Endothelial cell (in vitro differentiated cells): ENCODE measurements at regions not wholly inside any gene's neighbourhood (a gene's known extent, or its start where the extent isn't known, plus 50 kb on each side); places are given as distances from the start of the nearest gene placed in this dataset.

Experiments used
- DNase-seq: peaks from one replicate; pipeline ENCODE4 v3.0.0; 2021; ENCODE audit warnings: low spot score
- H3K27ac Mint-ChIP-seq: one replicate; pipeline ENCODE4 v1.8.0; 2021; ENCODE audit warnings: mixed read lengths, inconsistent platforms; ENCODE audit not compliant: unreplicated experiment
- H3K27me3 Mint-ChIP-seq: one replicate; pipeline ENCODE4 v1.8.0; 2021; ENCODE audit warnings: mild to moderate bottlenecking, moderate library complexity, mixed read lengths, inconsistent platforms; ENCODE audit not compliant: unreplicated experiment
- H3K36me3 Mint-ChIP-seq: one replicate; pipeline ENCODE4 v1.8.0; 2021; ENCODE audit warnings: mild to moderate bottlenecking, low read depth, mixed read lengths, inconsistent platforms; ENCODE audit not compliant: unreplicated experiment
- H3K4me1 Mint-ChIP-seq: one replicate; pipeline ENCODE4 v1.8.0; 2021; ENCODE audit warnings: mild to moderate bottlenecking, mixed read lengths, inconsistent platforms; ENCODE audit not compliant: unreplicated experiment
- H3K4me3 Mint-ChIP-seq: one replicate; pipeline ENCODE4 v1.8.0; 2021; ENCODE audit warnings: mild to moderate bottlenecking, mixed read lengths, inconsistent platforms; ENCODE audit not compliant: unreplicated experiment
- H3K9me3 Mint-ChIP-seq: one replicate; pipeline ENCODE4 v1.8.0; 2021; ENCODE audit warnings: mixed read lengths, inconsistent platforms; ENCODE audit not compliant: unreplicated experiment
- TF ChIP-seq, protein P1 (sequence below): fragments of 200-600 bp; sonication (generic); IDR thresholded peaks from one replicate; pipeline ENCODE4 v1.5.0; 2021; ENCODE audit warnings: antibody characterized with exemption; ENCODE audit not compliant: unreplicated experiment

DNA sequence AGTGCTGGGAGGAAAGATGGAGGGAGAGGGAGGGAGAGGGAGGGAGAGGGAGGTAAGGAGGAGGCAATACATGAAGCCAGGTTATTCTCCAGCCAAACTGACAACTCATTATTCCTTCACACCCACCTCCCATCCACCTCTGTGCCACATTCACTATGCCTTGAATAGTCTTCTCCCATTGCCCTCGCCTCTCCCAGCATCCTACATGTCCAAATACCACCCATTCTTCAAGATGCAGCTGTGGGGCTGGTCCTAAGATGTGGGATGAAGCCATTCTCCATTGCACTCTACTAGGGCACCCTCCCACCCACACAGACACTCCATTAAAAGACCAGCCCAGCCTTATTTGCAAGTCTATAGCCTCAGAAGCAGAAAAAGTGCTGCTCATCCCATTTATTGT lies 165.8 kb downstream of the RRAGC start:
- Mint-ChIP-seq H3K4me3 (no peak overlapping the region), H3K27ac (no peak overlapping the region), H3K36me3 (no peaks in the 10 kb centered on the region), H3K4me1 (peaks cover 5% of the 10 kb centered on the region), H3K27me3 (no peaks in the 10 kb centered on the region), H3K9me3 (no peaks in the 10 kb centered on the region)
- no peak for DNase-seq
- TF ChIP-seq, protein P1, sequence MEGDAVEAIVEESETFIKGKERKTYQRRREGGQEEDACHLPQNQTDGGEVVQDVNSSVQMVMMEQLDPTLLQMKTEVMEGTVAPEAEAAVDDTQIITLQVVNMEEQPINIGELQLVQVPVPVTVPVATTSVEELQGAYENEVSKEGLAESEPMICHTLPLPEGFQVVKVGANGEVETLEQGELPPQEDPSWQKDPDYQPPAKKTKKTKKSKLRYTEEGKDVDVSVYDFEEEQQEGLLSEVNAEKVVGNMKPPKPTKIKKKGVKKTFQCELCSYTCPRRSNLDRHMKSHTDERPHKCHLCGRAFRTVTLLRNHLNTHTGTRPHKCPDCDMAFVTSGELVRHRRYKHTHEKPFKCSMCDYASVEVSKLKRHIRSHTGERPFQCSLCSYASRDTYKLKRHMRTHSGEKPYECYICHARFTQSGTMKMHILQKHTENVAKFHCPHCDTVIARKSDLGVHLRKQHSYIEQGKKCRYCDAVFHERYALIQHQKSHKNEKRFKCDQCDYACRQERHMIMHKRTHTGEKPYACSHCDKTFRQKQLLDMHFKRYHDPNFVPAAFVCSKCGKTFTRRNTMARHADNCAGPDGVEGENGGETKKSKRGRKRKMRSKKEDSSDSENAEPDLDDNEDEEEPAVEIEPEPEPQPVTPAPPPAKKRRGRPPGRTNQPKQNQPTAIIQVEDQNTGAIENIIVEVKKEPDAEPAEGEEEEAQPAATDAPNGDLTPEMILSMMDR = no peak

DNA sequence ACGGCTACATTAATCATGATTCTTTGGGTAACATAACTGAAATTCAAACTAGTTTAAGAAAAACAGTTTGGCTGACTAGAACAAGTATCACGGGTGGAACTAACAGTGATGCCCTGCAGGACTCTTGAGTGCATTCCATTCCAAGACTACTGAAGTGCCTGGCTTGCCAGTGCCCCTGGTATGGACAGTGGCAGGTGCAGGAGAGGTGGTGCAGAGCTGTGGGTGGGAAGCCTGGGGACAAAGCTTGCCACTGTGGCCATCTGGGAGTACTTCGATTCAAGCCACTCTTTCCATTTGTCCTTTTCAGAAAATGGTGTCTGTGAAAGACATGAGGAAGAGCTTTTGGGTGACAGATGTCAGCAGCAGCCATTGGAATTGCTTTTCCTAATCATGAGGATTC lies 166.5 kb downstream of the RRAGC start:
- TF ChIP-seq, protein P1 = no peak
- Mint-ChIP-seq H3K4me3 (no peak overlapping the region), H3K36me3 (no peaks in the 10 kb centered on the region), H3K27ac (no peak overlapping the region), H3K9me3 (no peaks in the 10 kb centered on the region), H3K4me1 (peaks cover 5% of the 10 kb centered on the region), H3K27me3 (no peaks in the 10 kb centered on the region)
- no peak for DNase-seq

DNA sequence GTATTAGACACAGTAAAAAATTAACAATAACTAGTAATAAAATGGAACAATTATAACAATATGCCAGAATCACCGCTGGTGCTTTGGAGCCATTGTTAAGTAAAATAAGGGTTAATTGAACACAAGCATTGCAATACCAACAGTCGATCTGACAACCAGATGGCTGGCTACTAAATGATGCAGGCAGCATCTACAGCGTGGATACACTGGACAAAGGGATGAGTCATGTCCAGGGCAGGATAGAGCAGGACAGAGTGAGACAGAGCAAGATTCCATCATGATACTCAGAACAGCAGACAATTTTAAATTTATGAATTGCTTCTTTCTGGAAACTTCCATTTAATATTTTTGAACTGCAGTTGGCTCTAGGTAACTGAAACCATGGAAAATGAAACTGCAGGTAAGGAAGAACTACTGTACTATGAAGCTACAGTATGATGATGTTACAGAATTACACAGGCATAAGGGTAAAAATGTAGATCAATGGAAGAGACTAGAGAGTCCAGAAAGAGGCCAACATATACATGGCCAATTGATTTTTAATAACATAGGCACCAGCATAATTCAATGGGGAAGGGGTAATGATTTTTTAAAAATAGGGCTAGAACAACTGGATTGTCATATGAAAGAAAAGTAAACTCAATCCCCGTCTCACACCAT lies 168.7 kb downstream of the RRAGC start:
- no peak overlapping the region for H3K27ac Mint-ChIP-seq
- no peaks in the 10 kb centered on the region for H3K9me3 Mint-ChIP-seq
- H3K4me3 Mint-ChIP-seq = no peak overlapping the region
- H3K36me3 Mint-ChIP-seq = no peaks in the 10 kb centered on the region
- TF ChIP-seq, protein P1 = no peak
- H3K4me1 Mint-ChIP-seq = peaks cover 11% of the 10 kb centered on the region
- H3K27me3 Mint-ChIP-seq = peaks cover 2% of the 10 kb centered on the region
- DNase-seq = no peak

DNA sequence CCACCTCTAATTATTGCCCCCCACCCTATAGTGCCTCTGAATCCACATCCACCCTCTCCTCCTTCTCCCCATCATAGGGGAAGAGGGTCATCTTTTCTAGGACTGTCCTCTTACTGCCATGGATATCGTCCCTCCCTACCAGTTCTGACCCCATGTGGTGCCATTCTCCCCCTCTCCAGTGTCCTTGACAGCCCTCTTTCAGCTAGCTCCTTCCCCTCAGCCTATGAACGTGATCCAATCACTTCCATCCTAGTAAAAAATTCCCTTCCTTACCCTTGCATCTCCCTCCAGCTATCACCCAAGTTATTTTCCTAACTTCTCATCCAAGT lies 172.7 kb downstream of the RRAGC start:
- peaks cover 11% of the 10 kb centered on the region for H3K4me1 Mint-ChIP-seq
- no peak overlapping the region for H3K4me3 Mint-ChIP-seq
- DNase-seq = no peak
- TF ChIP-seq, protein P1 = no peak
- H3K27ac Mint-ChIP-seq = no peak overlapping the region
- H3K27me3 Mint-ChIP-seq = peaks cover 4% of the 10 kb centered on the region
- no peaks in the 10 kb centered on the region for H3K9me3 Mint-ChIP-seq
- H3K36me3 Mint-ChIP-seq = no peaks in the 10 kb centered on the region

DNA sequence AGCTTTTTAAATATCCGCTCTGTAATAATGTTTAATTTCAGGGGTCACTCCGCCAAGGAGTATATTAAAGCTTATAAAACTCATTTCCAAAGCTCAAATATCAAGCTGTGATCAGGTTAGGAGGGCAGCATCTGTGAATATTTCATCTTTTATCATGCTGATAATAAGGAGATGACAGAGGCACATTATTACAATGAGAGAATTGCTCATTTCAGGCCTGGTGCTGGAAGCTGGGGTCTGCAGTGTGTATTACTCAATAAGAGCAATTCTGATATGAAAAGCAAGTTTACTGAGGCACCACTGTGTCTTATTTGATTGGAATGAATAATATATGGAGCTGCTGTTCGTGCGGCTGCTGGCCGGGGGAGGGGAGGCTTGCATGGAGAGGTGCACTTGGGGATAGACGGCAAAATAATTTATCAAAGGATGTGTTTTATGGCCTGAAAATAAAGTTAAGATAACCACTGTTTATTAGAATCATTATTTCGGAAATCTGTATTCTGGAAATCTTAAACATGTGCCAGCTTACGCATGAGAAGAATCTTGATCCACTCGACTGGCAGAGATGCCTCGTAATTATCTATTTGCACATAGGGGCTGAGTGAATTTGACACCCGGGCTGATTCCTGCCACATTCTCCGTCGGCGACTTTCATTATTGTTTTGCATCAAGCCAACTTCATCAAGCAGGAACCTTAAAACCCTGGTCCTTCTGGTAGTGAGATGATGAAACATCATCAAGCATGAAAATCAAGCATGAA lies 173.2 kb downstream of the RRAGC start:
- TF ChIP-seq, protein P1 = no peak
- H3K27ac Mint-ChIP-seq = no peak overlapping the region
- no peaks in the 10 kb centered on the region for H3K36me3 Mint-ChIP-seq
- H3K9me3 Mint-ChIP-seq = no peaks in the 10 kb centered on the region
- DNase-seq = no peak
- peaks cover 4% of the 10 kb centered on the region for H3K27me3 Mint-ChIP-seq
- no peak overlapping the region for H3K4me3 Mint-ChIP-seq
- peaks cover 11% of the 10 kb centered on the region for H3K4me1 Mint-ChIP-seq
